ENCODE measurements at regions not wholly inside any gene's neighbourhood (a gene's known extent, or its start where the extent isn't known, plus 50 kb on each side); places are given as distances from the start of the nearest gene placed in this dataset.
A peak's percentile ranks its signal among the peaks of the same experiment; 100 is the strongest.

- no peak for DNase-seq (ENCODE audit: low read depth, low spot score)
Measured at GRCh38 chr4:43959976-43960375, 488.6 kb downstream of the KCTD8 start.

GRCh38 chr4:43968011-43968410 lies 480.6 kb downstream of the KCTD8 start:
- no peak for DNase-seq (ENCODE audit: low read depth, low spot score)

GRCh38 chr4:43983610-43984009 lies 465.0 kb downstream of the KCTD8 start:
- no peak for DNase-seq (ENCODE audit: low read depth, low spot score)

DNA sequence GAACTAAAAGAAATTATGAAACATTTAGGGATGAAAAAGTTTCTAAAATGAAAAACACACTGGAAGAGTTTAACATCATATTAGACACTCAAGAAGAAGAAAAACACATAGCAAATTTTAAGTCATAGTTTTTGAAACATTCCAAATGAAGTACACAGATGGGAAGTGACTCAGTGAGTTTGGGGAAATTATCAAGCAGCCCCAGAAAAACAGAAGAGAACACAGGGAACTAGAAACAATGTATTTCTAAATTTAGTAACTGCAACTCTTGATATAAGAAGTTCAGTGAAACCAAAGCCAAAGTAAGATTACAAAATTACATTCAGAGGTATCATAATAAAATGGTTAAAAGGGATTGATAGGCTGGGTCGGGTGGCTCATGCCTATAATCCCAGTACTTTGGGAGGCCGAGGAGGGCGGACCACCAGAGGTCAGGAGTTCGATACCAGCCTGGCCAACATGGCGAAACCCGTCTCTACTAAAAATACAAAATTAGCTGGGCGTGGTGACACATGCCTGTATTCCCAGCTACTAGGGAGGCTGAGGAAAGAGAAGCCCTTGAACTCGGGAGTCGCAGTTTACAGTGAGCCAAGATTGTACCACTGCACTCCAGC lies 461.2 kb downstream of the KCTD8 start:
- DNase-seq (ENCODE audit: low read depth, low spot score): no peak

- no peak for DNase-seq (ENCODE audit: low read depth, low spot score)
Measured at GRCh38 chr4:43990551-43990950, 458.1 kb downstream of the KCTD8 start.

DNA sequence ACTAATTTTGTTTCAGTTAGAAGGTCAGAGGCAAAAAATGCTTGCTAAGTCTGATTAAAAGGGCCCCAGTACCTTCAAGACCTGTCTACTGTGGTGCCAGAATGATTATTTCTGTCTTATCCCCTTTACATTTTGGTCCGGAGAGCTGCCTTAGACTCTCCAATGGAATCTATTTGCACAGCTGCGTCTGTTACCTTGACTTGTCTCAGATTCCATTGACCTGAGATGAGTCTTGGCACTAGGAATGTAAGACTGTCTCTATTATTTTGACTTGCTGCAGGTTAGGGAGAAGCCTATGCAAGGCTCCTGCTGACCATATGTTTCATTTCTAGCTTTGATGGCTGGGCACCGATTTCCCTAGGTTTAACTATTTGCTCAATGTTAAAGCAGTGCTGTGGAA lies 457.6 kb downstream of the KCTD8 start:
- no peak for DNase-seq (ENCODE audit: low read depth, low spot score)

GRCh38 chr4:43992552-43992951 lies 456.1 kb downstream of the KCTD8 start:
- DNase-seq (ENCODE audit: low read depth, low spot score): no peak

DNA sequence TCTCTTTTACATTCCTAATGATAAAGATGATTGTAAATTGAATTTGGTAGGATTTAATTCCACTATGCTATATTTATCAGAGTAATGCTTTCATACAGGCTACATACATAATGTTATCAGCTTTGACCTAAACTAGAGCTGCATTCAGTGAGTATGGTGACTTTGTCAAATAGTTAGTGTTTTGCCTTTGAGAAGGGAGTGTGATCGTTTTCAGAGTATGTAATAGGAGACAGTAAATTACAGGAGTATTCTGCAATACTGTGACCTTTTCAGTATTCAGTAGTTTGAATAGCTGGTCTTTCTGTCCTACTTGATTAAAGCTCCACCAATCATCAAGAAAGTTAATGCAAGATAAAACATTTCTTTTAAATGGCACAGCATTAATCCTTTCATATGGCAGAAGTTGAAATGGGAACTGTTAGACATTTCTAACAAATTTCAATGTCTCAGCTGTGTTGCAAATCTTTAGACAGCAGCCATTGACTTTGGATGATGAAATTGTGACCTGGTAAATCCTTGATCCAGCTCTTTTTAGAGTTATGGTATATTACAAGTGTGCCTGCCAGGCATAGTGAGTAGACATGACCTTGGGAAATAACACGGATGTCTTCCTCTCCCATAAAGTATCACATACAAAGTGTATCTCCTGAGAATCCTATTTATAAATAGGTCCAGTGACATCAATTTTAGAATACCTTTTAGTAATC lies 455.3 kb downstream of the KCTD8 start:
- no peak for DNase-seq (ENCODE audit: low read depth, low spot score)

- no peak for DNase-seq (ENCODE audit: low read depth, low spot score)
Measured at GRCh38 chr4:43999669-44000068, 448.9 kb downstream of the KCTD8 start.

DNA sequence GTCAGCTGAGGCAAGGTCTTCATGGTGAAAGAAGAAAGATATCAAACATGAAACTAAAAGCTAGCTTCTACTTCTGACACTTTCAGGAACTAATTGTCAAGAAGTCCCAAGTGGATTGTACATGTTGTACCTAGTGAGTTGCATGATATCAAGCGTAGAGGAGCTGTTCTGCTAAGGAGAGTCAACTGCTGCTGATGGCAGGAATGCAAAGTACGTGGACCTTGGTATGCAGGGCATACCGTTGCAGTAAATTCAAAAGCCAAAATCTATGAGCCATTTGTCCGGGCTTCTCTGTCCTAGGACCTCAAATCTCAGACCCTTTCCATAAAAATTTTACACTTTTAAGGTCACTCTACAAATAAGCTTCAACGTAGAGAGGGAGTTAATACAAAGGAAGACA lies 446.2 kb downstream of the KCTD8 start:
- DNase-seq (ENCODE audit: low read depth, low spot score): no peak

GRCh38 chr4:44016570-44017421 lies 431.8 kb downstream of the KCTD8 start:
- DNase-seq (ENCODE audit: low read depth, low spot score): no peak

GRCh38 chr4:44017422-44017739 lies 431.2 kb downstream of the KCTD8 start:
- no peak for DNase-seq (ENCODE audit: low read depth, low spot score)

GRCh38 chr4:44019721-44020120 lies 428.9 kb downstream of the KCTD8 start:
- DNase-seq (ENCODE audit: low read depth, low spot score): no peak

GRCh38 chr4:44025376-44026020 lies 423.1 kb downstream of the KCTD8 start:
- DNase-seq (ENCODE audit: low read depth, low spot score): peak; percentile 5

DNA sequence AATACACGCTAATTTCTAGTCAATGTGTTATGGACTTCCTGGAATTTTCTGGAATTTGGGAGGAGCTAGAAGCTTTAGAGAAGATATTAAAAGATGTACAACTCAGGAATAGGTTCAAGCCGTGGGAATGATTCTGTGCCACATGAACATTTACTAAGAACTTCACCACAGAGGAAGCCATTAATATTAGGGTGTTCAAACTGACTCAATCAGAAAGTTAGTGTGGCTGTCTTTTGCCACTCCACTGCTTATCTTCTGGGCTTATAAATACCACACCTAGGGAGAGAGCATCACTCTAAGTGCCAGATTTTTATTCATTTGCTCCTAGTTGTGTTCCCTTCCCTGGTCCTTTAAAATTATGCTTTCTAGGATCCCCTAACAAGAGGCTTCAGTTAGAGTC lies 409.8 kb downstream of the KCTD8 start:
- DNase-seq (ENCODE audit: low read depth, low spot score): no peak

DNA sequence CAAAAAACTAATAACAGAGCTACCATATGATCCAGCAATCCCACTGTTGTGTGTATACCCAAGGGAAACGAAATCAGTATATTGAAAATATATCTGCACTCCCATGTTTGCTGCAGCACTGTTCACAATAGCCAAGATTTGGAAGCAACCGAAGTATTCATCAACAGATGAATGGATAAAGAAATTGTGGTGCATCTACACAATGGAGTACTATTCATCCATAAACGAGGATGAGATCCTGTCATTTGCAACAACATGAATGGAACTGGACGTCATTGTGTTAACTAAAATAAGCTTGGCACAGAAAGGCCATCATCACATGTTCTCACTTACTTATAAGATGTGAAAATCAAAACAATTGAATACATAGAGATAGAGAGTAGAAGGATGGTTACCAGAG lies 402.1 kb downstream of the KCTD8 start:
- DNase-seq (ENCODE audit: low read depth, low spot score): no peak

DNA sequence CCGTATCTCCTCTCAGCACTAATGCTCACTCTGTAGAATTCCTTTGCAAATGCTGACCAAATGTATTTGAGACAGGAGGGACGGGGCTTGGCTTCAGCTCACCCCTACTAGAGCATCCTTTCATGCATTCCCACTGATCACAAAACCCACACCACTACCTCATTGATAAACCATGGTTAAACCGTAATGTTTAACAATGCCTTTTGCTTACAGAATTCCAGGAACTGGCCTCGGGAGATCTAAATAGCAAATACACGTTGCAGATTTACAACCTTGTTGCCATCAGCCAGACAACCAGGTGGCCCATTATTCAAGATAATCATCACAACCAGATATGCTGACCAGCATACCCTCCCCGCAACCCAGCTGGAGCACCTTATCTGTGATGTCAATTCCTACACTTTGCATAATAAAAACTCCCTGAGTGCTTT lies 391.9 kb downstream of the KCTD8 start:
- no peak for DNase-seq (ENCODE audit: low read depth, low spot score)

GRCh38 chr4:44070843-44071242 lies 377.8 kb downstream of the KCTD8 start:
- no peak for DNase-seq (ENCODE audit: low read depth, low spot score)

DNA sequence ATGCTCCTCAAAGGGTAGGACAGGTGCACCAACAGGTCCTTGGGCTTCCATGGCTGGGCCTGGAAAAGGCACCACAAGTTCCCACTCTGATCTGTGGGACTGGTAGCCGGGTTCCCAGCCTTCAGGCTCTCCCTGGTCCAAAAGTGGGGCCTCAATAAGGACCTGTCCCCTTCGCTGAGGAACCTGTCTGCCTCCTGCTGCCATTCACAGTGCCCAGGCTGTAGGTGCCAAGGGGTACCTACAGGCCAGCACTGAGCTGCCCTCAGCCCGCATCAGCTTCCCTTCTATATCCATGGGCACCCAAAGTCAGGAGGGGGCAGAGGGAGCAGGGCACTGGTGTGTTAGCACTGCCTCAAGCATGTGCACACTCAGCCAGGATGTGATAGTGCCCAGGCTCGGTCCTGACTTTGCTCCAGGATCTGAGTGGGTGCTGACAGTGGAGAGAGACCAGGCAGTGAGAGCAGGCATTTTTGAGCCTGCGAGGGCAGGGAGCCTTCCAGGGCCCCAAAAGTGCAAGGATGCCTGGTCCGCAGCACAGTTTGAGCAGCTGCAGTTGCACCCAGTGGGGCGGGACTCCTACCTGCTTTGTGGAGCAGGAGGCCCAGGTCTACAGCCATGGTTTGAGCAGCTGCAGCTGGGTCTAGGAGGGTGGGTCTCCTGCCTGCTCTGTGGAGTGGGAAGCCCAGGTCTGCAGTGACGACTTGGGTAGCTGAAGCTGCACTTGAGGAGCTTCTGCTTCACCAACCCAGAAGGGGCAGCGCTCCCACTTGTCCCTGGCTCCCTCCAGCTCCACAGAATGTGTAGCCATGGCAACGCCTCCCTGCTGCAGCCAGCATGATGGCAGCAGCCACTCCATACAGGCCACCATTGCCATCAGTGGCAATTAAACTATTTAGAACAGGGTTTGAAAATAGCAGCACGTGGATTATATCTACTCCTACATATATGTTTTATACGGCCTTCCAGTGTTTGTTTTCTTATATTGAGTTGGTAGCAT lies 376.4 kb downstream of the KCTD8 start:
- no peak for DNase-seq (ENCODE audit: low read depth, low spot score)

DNA sequence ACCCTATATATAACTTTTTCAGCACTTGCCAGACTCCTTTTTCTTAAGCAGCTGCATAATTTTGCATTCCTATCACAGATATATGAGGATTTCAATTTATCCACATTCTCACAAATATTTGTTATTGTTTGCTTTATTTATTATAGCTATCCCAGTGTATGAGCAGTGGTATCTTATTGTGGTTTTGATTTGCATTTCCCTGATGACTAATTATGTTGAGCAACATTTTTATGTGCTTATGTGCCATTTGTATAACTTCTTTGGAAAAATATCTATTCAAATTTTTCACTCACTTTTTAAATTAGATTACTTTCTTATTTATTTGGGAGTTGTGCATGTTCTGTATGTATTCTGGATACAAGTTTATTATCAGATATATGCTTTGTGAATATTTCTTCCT lies 361.9 kb downstream of the KCTD8 start:
- no peak for DNase-seq (ENCODE audit: low read depth, low spot score)

DNA sequence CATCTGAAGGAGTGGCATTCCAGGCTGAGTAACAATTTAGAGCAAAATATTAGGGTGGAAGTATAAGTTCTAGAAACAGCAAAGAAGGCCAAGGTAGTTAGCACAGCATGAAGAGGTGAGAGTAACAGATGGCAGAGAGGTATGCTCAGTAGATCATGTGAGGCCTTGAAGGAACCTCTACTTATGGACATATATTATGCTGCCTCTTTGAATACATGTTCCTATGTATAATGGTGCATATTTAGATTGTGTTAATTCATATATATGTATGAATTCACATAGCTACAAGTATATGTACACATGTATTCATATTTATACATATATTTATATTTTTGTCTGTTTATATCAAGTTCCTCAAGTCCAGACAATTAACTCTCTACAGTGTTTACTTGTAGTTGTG lies 355.2 kb downstream of the KCTD8 start:
- no peak for DNase-seq (ENCODE audit: low read depth, low spot score)
